CD4-positive, alpha-beta T cell treated with Interferon gamma for 1 hour (primary cell): ENCODE measurements at regions not wholly inside any gene's neighbourhood (a gene's known extent, or its start where the extent isn't known, plus 50 kb on each side); places are given as distances from the start of the nearest gene placed in this dataset.

Experiments used
- DNase-seq: peaks from one replicate; pipeline ENCODE4 v3.0.0-alpha.2; 2020

GRCh38 chr15:85312486-85312885 lies 67.9 kb upstream of the AKAP13 start:
- peak; percentile 42 for DNase-seq

DNA sequence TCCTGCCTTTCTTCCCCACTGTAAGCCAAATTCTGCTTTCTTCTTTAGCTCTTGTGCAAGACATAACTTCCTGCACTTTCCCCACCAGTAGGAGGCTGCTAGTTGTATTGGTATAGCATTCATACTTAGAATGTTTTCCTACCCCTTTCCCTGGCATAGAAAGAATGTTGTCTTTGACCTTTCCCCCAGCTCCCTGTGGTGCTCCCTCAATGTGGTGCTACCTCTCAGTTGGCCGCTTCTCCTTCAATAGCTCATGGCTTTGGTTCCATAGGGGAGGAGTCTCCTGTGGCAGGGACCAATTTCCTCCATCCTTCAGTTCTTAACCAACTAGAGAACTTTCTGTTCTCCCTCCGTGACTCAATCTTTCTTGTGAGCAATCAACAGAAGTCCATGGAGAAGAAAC lies 67.5 kb upstream of the AKAP13 start:
- DNase-seq, result no peak

GRCh38 chr15:85313339-85313738 lies 67.1 kb upstream of the AKAP13 start:
- DNase-seq, result no peak

DNA sequence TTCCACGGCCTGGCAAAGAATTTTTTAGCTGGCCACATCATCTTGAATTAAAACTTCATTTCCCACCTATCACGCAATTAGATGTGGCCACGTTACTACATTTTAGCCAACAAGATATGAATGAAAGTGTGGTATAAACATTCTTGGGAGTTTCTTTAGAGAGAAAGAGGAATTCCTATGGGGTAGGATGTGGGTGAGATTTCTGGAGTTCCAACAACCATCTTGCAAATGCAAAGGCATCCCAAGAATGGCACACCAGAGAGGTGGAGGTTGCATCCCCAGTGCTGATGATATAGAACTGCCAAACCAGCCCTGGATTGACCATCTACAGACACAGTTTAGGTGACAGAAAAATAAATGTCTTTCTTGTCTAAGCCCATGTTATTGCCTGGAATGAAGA lies 66.3 kb upstream of the AKAP13 start:
- DNase-seq, result no peak

- DNase-seq, result no peak
These were observed 65.8 kb upstream of the AKAP13 start for GRCh38 chr15:85314633-85315032.

DNA sequence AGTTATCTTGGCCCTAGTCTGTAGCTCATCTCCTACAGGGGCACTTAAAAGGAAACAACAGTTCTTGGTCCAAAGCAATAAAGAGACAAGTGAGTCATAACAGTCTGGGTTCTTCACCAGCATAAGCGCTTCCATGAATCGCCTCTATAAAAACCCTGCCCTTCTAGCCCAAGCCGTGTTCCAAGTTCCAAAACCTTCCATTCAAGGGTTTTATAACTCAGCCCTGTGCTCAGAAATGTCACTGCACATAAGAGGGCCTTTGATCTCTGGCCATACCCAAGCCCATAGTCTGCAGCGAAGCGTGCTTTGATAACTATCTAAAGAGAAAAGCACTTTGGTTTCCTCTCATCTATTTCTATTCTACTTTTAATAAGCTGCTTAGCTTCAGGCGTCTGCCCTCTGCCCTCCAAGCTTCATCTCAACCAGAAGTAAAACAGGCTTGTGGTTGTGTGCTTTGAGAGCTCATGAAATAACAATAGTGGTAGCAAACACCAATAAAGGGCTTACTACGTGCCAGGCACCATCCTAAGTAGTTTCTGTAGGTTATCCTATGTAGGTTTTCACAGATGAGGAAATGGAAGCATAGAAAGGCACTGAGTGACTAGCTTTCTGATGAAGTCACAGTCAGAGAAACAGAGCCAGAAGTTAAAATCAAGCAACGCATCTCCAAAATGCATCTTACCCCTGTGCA lies 64.0 kb upstream of the AKAP13 start:
- no peak for DNase-seq

GRCh38 chr15:85318048-85318731 lies 62.2 kb upstream of the AKAP13 start:
- DNase-seq, result peak; percentile 7

DNA sequence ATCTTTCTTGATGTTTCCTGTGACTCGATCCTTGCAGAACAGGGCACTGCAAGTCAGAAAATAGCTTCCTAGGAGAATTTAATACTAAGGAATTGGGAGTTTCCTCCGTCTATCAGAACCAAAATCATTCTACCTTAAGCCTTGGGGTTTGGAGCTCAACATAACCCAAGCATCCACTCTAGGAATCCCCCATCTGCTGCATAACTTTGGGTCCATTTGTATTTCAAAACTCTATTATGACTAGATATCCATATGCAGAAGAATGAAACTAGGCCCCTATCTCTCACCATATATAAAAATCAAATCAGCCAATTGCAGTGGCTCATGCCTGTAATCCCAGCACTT lies 61.7 kb upstream of the AKAP13 start:
- no peak for DNase-seq

DNA sequence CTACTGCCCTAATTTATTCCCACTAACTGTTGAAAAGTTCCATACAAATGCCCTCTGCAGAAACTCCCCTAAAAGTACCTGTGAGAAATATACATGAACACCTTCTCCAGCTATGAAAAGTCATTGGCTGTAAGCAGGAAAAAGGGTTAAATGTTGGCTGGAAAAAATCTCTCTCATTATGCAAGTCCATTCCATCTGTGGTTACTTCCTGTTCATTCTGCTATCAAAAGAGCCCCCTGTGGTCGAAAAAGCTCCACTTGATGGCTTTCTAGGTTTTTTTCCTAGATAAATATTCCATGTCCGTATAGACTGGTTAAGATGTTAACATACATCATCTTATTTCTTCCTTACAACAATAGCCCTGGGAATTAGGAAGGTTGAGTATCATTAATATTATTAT lies 56.2 kb upstream of the AKAP13 start:
- DNase-seq, result no peak

GRCh38 chr15:85325834-85326233 lies 54.6 kb upstream of the AKAP13 start:
- no peak for DNase-seq

DNA sequence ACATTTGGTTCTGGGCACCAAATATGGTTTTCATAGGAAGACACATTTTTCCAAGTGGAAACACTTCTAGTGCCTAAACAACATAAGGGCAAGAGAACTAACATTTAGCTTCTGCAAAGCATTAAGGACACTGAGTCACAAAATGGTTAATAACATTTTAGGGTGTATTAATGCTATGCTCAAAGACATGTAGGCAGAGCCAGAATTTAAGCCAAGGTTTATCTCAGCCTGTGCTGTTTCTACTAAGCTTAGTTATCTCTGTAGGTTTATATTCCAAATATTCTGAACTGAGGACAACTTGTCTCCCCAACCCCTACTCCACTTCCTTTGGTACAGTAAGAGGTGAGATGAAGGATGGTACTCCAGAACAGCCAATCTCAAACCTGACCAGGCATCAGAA lies 54.1 kb upstream of the AKAP13 start:
- no peak for DNase-seq

DNA sequence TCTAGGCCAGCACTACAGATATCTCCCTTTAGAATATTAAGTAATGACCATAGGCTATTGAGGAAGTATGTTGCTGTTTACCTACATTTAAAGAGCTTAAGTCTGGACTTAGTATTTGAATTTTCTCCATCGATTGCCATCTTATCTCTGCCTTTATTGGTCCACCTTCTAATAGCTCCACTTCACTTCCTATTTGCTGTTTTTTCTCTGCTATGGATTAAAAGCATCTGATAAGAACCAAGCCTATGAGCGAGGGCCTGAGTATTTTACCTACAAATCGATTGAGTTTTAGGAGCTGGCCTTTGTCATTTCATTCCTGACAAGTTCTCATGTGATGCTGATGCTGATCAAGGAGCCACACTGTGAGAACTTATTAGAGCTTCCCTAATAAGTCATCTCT lies 52.6 kb upstream of the AKAP13 start:
- DNase-seq, result no peak

DNA sequence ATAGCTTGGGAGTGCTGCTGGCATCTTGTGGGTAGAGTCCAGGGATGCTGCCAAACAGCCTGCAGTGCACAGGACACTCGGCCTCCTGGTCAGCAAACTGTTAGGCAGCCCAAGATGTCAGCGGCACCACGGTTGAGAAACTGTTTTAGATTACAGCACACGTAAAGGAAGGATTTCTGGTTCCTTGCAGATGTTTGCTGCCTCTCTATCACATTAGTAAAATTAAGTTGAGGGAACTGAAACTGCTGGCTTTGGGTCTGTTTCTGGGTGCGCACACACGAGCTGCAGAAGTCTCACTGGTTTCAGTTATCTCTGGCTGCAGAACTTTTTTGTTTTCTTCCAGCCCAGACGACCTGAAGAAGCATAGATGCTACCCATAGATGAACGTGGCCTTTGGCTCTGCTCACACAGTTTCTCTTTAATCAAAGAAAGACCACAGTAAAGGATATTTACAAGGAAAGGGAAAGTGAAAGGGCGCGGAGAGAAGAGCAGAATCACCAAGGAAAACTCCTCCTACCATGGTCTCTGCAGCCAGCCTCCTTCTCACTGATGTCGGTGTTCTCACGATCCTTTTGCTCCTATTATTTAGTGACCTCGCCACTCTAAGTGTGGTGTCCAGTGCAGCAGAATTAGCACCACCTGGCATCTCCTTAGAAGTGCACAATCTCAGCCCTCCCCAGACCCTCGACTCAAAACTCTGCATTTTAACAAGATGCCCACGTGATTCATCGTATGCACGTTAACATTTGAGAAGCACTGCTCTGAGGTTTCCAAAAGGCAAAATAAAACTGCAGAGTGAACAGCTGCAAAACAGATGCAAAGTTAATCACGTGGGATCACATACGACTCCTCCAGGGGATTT lies 50.6 kb upstream of the AKAP13 start:
- peak; percentile 54 for DNase-seq
